IMR-90 (cell line): ENCODE measurements at regions not wholly inside any gene's neighbourhood (a gene's known extent, or its start where the extent isn't known, plus 50 kb on each side); places are given as distances from the start of the nearest gene placed in this dataset.

ENCODE experiments used
- BHLHE40 ChIP-seq: fragments of 150-350 bp; IDR thresholded peaks from 2 replicates; pipeline ENCODE4 v1.6.1; 2016; ENCODE audit warnings: mild to moderate bottlenecking, low read depth, low read length
- CEBPB ChIP-seq: IDR thresholded peaks from 2 replicates; pipeline ENCODE4 v1.6.1; 2012; ENCODE audit warnings: low read depth, low read length, improper control_type of control experiment
- MAFK ChIP-seq: IDR thresholded peaks from 2 replicates; pipeline ENCODE4 v1.6.1; 2012; ENCODE audit warnings: low read depth, low read length, improper control_type of control experiment
- POLR2A ChIP-seq: IDR thresholded peaks from 2 replicates; pipeline ENCODE4 v1.6.1; 2012; ENCODE audit warnings: mild to moderate bottlenecking, low read depth, low read length
- RAD21 ChIP-seq: IDR thresholded peaks from 2 replicates; pipeline ENCODE4 v1.6.1; 2012; ENCODE audit warnings: low read length, improper control_type of control experiment
- RCOR1 ChIP-seq: IDR thresholded peaks from 2 replicates; pipeline ENCODE4 v1.6.1; 2012; ENCODE audit warnings: mild to moderate bottlenecking, low read length, improper control_type of control experiment; ENCODE audit not compliant: insufficient replicate concordance
- RFX5 ChIP-seq: IDR thresholded peaks from 2 replicates; pipeline ENCODE4 v1.8.0; 2012; ENCODE audit warnings: low read depth, mild to moderate bottlenecking, low read length, moderate library complexity
- SMC3 ChIP-seq: fragments of 150-350 bp; IDR thresholded peaks from 2 replicates; pipeline ENCODE4 v1.6.1; 2016; ENCODE audit warnings: low read depth, mild to moderate bottlenecking, antibody characterized with exemption, low read length, moderate library complexity
- TF ChIP-seq, protein P1 (sequence below): conservative IDR thresholded peaks from 2 replicates; pipeline ENCODE4 v1.5.1; 2012; ENCODE audit warnings: mild to moderate bottlenecking, low read depth, low read length, improper control_type of control experiment

DNA sequence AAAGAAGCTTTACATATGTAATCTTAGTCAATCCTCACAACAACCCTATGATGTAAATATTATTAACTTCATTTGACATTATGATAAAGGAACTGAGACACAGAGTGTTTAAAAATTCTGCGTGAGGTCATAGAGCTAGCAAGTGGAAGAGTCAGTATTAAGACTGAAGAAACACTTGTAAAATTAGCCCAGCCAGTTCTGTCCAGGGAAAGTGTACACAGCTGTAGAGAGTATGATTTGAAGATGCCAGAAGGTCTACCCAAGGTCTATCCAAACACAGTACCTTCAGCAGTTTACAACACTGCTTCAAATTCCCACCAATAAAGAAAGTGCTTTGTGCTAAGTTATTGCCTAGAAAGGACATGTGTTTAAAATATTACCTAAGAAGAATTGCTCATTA is 51.7 kb upstream of the ITPRID2 start:
- TF ChIP-seq, protein P1, sequence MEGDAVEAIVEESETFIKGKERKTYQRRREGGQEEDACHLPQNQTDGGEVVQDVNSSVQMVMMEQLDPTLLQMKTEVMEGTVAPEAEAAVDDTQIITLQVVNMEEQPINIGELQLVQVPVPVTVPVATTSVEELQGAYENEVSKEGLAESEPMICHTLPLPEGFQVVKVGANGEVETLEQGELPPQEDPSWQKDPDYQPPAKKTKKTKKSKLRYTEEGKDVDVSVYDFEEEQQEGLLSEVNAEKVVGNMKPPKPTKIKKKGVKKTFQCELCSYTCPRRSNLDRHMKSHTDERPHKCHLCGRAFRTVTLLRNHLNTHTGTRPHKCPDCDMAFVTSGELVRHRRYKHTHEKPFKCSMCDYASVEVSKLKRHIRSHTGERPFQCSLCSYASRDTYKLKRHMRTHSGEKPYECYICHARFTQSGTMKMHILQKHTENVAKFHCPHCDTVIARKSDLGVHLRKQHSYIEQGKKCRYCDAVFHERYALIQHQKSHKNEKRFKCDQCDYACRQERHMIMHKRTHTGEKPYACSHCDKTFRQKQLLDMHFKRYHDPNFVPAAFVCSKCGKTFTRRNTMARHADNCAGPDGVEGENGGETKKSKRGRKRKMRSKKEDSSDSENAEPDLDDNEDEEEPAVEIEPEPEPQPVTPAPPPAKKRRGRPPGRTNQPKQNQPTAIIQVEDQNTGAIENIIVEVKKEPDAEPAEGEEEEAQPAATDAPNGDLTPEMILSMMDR = no peak
- TF ChIP-seq RAD21 (no peak), SMC3 (no peak), CEBPB (no peak), POLR2A (no peak), MAFK (no peak), RFX5 (no peak), RCOR1 (no peak), BHLHE40 (no peak)
